ENCODE measurements at regions not wholly inside any gene's neighbourhood (a gene's known extent, or its start where the extent isn't known, plus 50 kb on each side); places are given as distances from the start of the nearest gene placed in this dataset.
"Not testable (repeated sequence)": the region's sequence is repeated elsewhere in the genome, so short reads cannot be mapped to it uniquely, and the experiment has no call there.

- no peaks in the 10 kb centered on the region for H3K9me3 ChIP-seq
- no peaks in the 10 kb centered on the region for H3K4me1 ChIP-seq
- no peak overlapping the region for H3K27ac ChIP-seq
- no peaks in the 10 kb centered on the region for H3K36me3 ChIP-seq
- intact Hi-C loops (cut with DNase I; ENCODE audit: low total_unique reads) = no loop called here
- TF ChIP-seq, protein P1, sequence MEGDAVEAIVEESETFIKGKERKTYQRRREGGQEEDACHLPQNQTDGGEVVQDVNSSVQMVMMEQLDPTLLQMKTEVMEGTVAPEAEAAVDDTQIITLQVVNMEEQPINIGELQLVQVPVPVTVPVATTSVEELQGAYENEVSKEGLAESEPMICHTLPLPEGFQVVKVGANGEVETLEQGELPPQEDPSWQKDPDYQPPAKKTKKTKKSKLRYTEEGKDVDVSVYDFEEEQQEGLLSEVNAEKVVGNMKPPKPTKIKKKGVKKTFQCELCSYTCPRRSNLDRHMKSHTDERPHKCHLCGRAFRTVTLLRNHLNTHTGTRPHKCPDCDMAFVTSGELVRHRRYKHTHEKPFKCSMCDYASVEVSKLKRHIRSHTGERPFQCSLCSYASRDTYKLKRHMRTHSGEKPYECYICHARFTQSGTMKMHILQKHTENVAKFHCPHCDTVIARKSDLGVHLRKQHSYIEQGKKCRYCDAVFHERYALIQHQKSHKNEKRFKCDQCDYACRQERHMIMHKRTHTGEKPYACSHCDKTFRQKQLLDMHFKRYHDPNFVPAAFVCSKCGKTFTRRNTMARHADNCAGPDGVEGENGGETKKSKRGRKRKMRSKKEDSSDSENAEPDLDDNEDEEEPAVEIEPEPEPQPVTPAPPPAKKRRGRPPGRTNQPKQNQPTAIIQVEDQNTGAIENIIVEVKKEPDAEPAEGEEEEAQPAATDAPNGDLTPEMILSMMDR (IDR thresholded peaks at IDR 0.05) = no peak
- no peak for DNase-seq
- H3K4me3 ChIP-seq = no peak overlapping the region
- H3K27me3 ChIP-seq = no peaks in the 10 kb centered on the region
Measured at GRCh38 chrX:50967736-50968135, 57.2 kb downstream of the BMP15 start.

DNA sequence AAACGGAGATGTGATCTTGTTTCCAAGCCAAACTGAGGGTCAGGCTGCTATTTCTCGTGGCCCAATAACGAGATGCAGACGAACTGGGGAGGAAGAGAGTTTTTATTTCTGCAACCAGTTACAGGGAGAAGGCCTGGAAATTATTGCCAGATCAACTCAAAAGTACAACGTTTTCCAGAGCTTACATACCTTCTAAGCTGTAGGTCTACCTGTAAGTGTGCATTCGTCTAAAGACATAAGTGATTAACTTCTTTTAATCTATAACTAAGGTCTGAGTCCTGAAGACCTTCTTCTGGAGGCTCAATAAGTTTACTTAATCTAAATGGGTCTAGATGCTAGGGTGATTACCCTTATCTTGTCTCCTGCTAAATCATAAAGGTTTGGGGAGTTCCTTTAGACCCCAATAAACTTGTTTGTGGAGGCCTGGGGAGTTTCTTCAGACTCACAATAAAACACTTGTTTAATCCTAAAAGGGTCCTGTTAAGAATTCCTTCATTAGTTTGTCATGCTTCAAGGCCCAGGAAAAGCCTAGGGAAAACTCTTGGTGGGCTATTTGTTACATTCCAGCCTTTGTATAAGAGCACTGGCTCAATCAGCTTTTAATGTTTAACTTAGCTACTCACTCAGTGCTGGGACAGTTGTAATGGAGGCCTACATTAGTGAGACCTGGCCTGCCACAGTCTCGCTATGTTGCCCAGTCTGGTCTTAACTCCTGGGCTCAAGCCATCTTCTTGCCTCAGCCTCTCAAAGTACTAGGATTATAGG is 58.5 kb downstream of the BMP15 start:
- intact Hi-C loops (cut with DNase I; ENCODE audit: low total_unique reads); H3K36me3 ChIP-seq; H3K4me3 ChIP-seq; H3K27ac ChIP-seq; DNase-seq; H3K27me3 ChIP-seq; H3K4me1 ChIP-seq; H3K9me3 ChIP-seq: not testable (repeated sequence)

- no peaks in the 10 kb centered on the region for H3K4me1 ChIP-seq
- H3K27me3 ChIP-seq = no peaks in the 10 kb centered on the region
- H3K36me3 ChIP-seq = no peaks in the 10 kb centered on the region
- no peak overlapping the region for H3K27ac ChIP-seq
- no peaks in the 10 kb centered on the region for H3K9me3 ChIP-seq
- TF ChIP-seq, protein P1 (IDR thresholded peaks at IDR 0.05) = no peak
- no peak for DNase-seq
- intact Hi-C loops (cut with DNase I; ENCODE audit: low total_unique reads) = no loop called here
- no peak overlapping the region for H3K4me3 ChIP-seq
Measured at GRCh38 chrX:50971395-50971794, 60.9 kb downstream of the BMP15 start.

- DNase-seq = no peak
- Histone ChIP-seq H3K4me1 (no peaks in the 10 kb centered on the region), H3K36me3 (no peaks in the 10 kb centered on the region), H3K4me3 (no peak overlapping the region), H3K27ac (no peak overlapping the region), H3K27me3 (no peaks in the 10 kb centered on the region), H3K9me3 (no peaks in the 10 kb centered on the region)
- TF ChIP-seq, protein P1 (IDR thresholded peaks at IDR 0.05) = no peak
- intact Hi-C loops (cut with DNase I; ENCODE audit: low total_unique reads) = no loop called here
Measured at GRCh38 chrX:50973199-50973598, 62.7 kb downstream of the BMP15 start.

DNA sequence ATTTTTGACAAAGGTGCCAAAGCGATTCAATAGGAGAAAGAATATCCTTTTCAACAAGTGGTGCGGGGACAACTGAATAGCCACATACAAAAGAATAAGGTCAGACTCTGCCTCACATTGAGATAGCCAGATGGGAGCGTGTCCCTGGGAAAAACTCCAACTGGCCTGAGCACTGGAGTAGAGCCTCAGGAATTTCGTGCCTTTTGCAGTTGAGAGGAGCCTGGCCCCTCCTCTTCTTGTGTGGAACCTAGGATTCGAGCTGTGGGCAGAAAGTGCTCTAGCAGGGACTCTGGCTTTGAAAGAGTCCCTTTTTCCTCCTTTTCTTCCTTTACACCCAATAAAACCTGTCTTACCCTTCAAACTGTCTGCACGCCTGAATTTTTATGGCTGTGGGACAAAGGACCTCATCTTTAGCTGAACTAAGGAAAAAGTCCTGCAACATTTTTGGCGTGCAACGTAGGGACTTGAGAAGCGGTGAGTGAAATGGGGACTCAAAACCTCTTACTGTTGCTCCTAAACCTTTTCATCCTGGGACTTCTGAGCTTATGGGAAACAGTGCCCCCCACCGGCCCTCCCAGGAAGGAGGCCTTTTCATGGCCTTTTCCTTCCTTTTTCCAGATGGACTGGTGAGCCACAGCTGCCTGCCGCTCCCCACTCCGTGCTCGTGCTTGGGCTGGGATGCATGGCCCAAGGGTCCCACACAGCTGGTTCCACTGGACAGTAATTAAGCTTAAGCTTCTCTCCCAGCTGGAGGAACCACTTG is 68.6 kb downstream of the BMP15 start:
- H3K9me3 ChIP-seq = no peaks in the 10 kb centered on the region
- no peaks in the 10 kb centered on the region for H3K36me3 ChIP-seq
- H3K27ac ChIP-seq = no peak overlapping the region
- no peak overlapping the region for H3K4me3 ChIP-seq
- DNase-seq = no peak
- intact Hi-C loops (cut with DNase I; ENCODE audit: low total_unique reads) = no loop called here
- H3K27me3 ChIP-seq = no peaks in the 10 kb centered on the region
- TF ChIP-seq, protein P1 (IDR thresholded peaks at IDR 0.05) = no peak
- H3K4me1 ChIP-seq = no peaks in the 10 kb centered on the region

GRCh38 chrX:50980251-50980650 is 69.7 kb downstream of the BMP15 start:
- intact Hi-C loops (cut with DNase I; ENCODE audit: low total_unique reads) = no loop called here
- Histone ChIP-seq H3K27me3 (no peaks in the 10 kb centered on the region), H3K36me3 (no peaks in the 10 kb centered on the region), H3K27ac (no peak overlapping the region), H3K4me3 (no peak overlapping the region), H3K4me1 (no peaks in the 10 kb centered on the region), H3K9me3 (no peaks in the 10 kb centered on the region)
- DNase-seq = no peak
- TF ChIP-seq, protein P1 (IDR thresholded peaks at IDR 0.05) = no peak

Measured in tibial artery (tissue), 4 donors.